GM12891 (cell line): ENCODE measurements at regions not wholly inside any gene's neighbourhood (a gene's known extent, or its start where the extent isn't known, plus 50 kb on each side); places are given as distances from the start of the nearest gene placed in this dataset.

Source experiments
- POLR2A ChIP-seq: IDR thresholded peaks from 2 replicates; pipeline ENCODE4 v1.6.1; 2011; ENCODE audit warnings: low read depth, low read length, control low read depth
- POLR2AphosphoS5 ChIP-seq: IDR thresholded peaks from 2 replicates; pipeline ENCODE4 v1.6.1; 2011; ENCODE audit warnings: low read depth, low read length, control low read depth
- TAF1 ChIP-seq: IDR thresholded peaks from 2 replicates; pipeline ENCODE4 v1.6.1; 2011; ENCODE audit warnings: low read depth, low read length, control low read depth

- TF ChIP-seq POLR2AphosphoS5 (no peak), TAF1 (no peak), POLR2A (no peak)
These were observed 227.7 kb upstream of the SOX2 start for GRCh38 chr3:181484026-181484425.
